ENCODE measurements at regions not wholly inside any gene's neighbourhood (a gene's known extent, or its start where the extent isn't known, plus 50 kb on each side); places are given as distances from the start of the nearest gene placed in this dataset.

- no peak for TF ChIP-seq CTCF (IDR thresholded peaks at IDR 0.05; ENCODE audit: low read depth, low read length)
- no peak overlapping the region for H3K4me3 ChIP-seq (replicated peaks in 1 of 2; ENCODE audit: low read depth in 2 of 2, low read length in 2 of 2)
Measured at GRCh38 chr4:13036841-13037240, 447.3 kb downstream of the RAB28 start.

GRCh38 chr4:13032936-13033335, 451.2 kb downstream of the RAB28 start:
- TF ChIP-seq CTCF (IDR thresholded peaks at IDR 0.05; ENCODE audit: low read depth, low read length) = no peak
- no peak overlapping the region for H3K4me3 ChIP-seq (replicated peaks in 1 of 2; ENCODE audit: low read depth in 2 of 2, low read length in 2 of 2)
- no peak for DNase-seq (ENCODE audit: low read depth in 2 of 2)

More at GRCh38 chr4:13036841-13037240, 447.3 kb downstream of the RAB28 start:
- no peak for DNase-seq (ENCODE audit: low read depth in 2 of 2)

GRCh38 chr4:13024147-13025105, 459.7 kb downstream of the RAB28 start:
- no peak for TF ChIP-seq CTCF (IDR thresholded peaks at IDR 0.05; ENCODE audit: low read depth, low read length)
- DNase-seq (ENCODE audit: low read depth in 2 of 2) = no peak

GRCh38 chr4:13007802-13008470, 476.2 kb downstream of the RAB28 start:
- H3K4me3 ChIP-seq (replicated peaks in 1 of 2; ENCODE audit: low read depth in 2 of 2, low read length in 2 of 2) = no peak overlapping the region
- no peak for TF ChIP-seq CTCF (IDR thresholded peaks at IDR 0.05; ENCODE audit: low read depth, low read length)
- no peak for DNase-seq (ENCODE audit: low read depth in 2 of 2)

More at GRCh38 chr4:13024147-13025105, 459.7 kb downstream of the RAB28 start:
- H3K4me3 ChIP-seq (replicated peaks in 1 of 2; ENCODE audit: low read depth in 2 of 2, low read length in 2 of 2) = no peak overlapping the region

GRCh38 chr4:12993923-12994322, 490.2 kb downstream of the RAB28 start:
- TF ChIP-seq CTCF (IDR thresholded peaks at IDR 0.05; ENCODE audit: low read depth, low read length) = no peak
- no peak for DNase-seq (ENCODE audit: low read depth in 2 of 2)
- no peak overlapping the region for H3K4me3 ChIP-seq (replicated peaks in 1 of 2; ENCODE audit: low read depth in 2 of 2, low read length in 2 of 2)

GRCh38 chr4:12987284-12987683, 496.9 kb downstream of the RAB28 start:
- no peak for TF ChIP-seq CTCF (IDR thresholded peaks at IDR 0.05; ENCODE audit: low read depth, low read length)
- no peak for DNase-seq (ENCODE audit: low read depth in 2 of 2)
- no peak overlapping the region for H3K4me3 ChIP-seq (replicated peaks in 1 of 2; ENCODE audit: low read depth in 2 of 2, low read length in 2 of 2)

Data from cardiac fibroblast (primary cell).